ENCODE measurements at regions not wholly inside any gene's neighbourhood (a gene's known extent, or its start where the extent isn't known, plus 50 kb on each side); places are given as distances from the start of the nearest gene placed in this dataset.

DNA sequence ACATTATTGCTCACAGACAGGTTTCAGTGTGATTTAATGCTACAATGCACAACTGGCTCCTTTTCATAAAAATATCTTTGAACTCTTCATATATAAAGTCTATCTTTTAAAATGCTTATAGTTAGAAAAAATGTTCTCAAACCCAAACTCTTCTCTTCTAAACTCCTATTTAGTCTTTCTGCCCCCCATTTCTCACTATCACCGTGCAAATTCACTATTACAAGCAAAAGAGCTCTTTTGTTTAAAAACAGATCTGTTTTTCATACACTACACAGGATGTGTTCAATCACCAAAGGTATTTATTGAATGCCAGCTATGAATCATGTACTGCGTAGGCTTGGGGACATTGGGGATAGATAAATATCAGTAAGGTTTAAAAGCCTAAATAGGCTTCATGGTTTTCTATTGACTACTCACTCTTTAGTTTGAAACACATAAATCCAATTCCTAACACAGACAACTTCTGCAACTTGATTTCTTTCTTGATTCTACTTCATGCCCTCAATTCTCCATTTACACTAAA is 692.3 kb downstream of the C12orf50 start:
- TF ChIP-seq SUZ12 (IDR thresholded peaks at IDR 0.05; ENCODE audit: extremely low read depth, insufficient read depth, insufficient read length) (no peak), ZNF274 (IDR thresholded peaks at IDR 0.05; ENCODE audit: low read depth, low read length) (no peak)
